ENCODE measurements at regions not wholly inside any gene's neighbourhood (a gene's known extent, or its start where the extent isn't known, plus 50 kb on each side); places are given as distances from the start of the nearest gene placed in this dataset.

GRCh38 chr2:5845798-5846330, 153.7 kb downstream of the SOX11 start:
- no peak for DNase-seq

DNA sequence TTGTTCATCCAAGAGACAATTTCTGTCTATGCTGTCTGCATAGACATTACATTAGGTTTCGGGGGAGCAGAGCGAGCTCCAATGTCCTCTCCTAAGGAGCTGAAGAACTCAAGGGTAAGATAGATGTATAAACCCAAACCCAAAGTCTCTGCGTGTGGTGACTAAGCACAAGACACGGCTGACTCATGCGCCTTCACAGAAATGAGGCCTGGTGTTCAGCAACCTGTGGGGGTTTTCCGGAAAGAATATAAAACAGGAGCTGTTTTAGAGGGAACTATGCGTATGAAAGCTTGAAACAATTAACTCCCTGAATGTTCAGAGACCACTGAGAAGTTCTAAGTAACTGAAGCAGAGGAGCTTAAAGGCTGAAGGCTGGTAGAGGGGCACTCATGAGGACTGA, 154.7 kb downstream of the SOX11 start:
- DNase-seq: no peak

- no peak for DNase-seq
These were observed 157.4 kb downstream of the SOX11 start for GRCh38 chr2:5849562-5849961.

GRCh38 chr2:5851410-5851809, 159.2 kb downstream of the SOX11 start:
- DNase-seq: no peak

DNA sequence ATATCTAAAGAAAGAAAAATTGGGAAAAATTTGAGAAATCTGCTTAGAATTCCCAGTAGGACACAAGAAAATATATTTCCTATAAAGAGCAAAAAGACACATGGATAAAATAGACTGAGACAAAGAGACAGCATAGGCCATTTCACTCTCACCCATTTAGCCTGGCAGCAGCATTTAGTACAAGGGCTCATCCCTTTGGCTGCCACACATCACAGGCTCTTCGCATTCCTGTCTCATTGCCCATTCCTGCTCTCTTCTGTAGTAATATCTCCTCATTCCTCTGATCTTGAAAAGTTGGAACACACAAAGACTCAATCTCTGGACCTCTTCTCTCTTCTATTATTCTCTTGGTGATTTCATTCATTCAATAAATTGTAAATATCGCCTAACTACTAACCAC, 162.6 kb downstream of the SOX11 start:
- DNase-seq: no peak

DNA sequence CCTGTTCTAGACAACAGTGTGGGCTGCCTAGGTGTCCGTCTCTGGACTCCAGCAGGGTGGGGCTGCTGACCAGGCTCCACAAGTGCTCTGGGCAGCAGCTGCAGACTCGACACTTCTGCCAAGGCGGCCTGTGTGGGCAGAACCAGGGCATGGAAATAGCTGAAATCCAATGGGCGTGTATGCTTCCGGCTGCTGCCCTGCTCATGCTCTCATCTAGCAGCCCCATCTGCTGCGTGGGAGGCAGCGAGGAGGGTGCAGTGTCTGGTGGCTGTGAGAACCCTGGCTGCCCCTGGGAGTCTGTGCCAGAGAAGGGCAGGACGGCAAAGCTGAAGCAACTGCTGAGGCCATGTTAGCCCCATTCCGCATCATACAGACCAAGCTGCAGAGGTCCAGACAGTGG, 174.9 kb downstream of the SOX11 start:
- no peak for DNase-seq

DNA sequence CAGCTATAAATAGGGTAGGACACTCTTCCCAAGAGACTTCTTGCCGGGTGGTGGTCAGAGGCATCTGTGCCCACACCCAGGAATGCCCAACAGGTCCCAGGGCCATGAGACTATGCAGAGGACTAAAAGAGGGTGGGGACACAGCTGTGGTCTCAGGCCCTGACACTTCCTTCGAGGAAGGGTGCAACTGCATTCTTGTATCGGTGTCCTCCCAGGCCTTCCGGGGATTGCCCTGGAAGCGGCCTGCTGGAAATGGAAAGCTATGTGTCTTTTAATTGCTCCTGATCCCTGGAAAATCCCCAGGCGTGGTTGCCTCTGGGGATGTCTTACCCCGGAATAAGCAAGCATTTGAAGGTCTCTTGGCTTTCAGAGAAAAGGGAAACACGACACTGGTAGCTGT, 176.7 kb downstream of the SOX11 start:
- DNase-seq: no peak

DNA sequence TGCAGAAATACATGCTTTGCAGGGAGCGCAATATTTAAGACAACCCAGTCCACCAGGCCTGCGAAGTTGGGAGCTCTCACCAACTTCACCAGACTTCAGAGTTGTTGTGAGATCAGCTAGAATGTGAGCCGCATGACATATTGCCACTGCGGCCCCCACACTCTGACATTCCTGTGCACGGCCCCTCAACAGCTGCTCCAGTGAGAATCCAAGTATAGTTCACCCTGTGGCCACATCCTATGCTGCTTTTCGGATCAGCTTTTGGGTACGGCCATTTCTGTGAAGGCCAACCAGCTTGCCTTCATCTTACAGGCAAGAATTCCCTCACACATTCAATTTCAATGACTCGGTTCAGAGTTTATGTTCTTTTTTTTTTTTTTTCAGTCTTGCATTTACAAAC, 177.8 kb downstream of the SOX11 start:
- no peak for DNase-seq

DNA sequence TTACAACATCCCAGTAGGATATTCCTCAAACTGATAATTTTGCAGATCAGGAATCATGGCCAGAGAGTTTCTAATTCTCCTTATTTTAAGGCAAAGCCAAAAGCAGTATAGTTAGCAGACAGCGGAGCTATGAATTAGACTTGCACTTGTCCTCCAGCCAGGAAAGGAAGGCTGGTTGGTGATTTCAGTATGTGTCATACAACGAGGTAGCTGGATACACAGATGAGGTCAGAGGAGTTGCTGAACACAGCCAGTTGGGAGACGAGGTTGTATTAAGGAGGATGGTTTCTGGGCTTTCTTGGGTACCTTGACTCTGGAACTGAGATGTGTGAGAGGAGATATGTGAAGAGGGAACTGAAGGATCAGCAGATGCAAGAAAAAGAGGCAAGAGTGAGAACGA, 185.2 kb downstream of the SOX11 start:
- no peak for DNase-seq

- DNase-seq: no peak
These were observed 193.4 kb downstream of the SOX11 start for GRCh38 chr2:5885451-5886173.

- DNase-seq: no peak
These were observed 194.3 kb downstream of the SOX11 start for GRCh38 chr2:5886462-5886861.

DNA sequence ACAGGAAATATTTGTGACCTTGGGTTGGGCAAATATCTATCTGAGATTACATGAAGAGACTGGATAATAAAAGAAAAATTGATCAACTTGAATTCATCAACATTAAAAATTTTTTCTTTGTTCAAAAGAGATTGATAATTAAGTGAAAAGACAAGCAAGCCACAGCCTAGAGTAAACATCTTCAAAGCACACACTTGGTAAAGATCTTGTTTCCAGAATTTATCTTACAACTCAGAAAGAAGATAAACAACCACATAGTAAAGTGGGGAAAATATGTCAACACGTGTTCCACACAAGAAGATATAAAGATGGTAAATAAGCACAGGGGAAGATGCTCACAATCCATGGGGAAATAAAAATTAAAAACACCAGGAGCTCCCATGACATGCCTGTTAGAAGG, 195.9 kb downstream of the SOX11 start:
- DNase-seq: no peak

- no peak for DNase-seq
These were observed 197.3 kb downstream of the SOX11 start for GRCh38 chr2:5889519-5889918.

GRCh38 chr2:5894355-5894754, 202.2 kb downstream of the SOX11 start:
- DNase-seq: no peak

GRCh38 chr2:5895284-5895683, 203.1 kb downstream of the SOX11 start:
- no peak for DNase-seq

DNA sequence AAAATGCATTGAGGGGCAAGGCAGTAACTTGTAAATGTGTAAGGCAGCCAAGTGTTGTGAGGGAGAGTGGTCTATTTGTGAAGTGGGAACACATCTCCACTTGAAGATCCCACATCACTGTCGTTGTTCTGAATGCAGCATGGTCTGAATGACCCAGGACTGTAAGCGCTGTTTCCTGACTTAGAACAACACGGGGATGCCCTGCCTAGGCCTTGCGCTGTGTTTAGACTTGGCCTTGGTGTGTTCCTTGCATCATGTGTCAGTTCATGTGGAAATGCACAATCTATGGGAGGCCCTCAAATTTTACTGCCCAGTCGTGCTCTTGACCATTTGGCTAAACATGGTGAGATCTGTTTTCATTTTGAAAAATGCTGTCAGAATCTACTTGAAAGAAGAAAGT, 205.1 kb downstream of the SOX11 start:
- DNase-seq: no peak

DNA sequence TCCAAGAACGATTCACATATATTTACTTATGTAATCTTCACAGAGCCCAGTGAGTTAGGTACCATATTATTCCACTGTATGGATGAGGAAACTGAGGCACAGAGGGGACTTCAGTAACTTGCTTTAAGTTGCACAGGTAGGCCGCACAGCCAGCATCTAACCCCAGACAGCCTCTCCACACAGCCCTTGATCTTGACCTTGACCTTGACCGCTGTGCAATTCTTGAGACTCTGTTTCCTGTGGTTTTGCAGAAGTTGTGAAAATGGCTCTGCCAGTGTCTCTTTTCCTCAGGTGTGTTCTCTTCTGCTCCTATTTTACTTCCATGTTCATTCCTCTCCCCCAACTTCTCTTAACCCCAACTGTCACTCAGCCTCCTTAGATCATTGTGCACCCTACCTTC, 206.5 kb downstream of the SOX11 start:
- DNase-seq: no peak

- DNase-seq: no peak
These were observed 213.5 kb downstream of the SOX11 start for GRCh38 chr2:5905661-5906060.

DNA sequence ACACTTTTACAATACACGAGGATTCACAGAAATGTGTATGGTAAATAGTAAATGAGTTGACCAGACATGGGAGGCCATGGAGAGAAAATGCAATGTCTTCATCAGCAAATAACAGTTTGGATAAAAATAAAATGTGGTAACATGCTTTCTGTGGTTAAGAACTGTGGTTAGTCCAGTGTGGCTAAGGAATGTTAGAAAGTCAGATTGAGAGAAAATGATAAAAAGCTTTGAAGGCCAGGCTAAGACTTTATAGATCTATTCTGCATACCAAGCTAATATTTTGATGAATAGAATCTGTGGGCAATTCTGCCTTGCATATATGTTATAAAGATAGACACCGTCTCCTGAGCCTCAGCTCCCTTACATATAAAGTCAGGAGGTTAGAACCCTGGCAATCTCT, 215.9 kb downstream of the SOX11 start:
- no peak for DNase-seq

DNA sequence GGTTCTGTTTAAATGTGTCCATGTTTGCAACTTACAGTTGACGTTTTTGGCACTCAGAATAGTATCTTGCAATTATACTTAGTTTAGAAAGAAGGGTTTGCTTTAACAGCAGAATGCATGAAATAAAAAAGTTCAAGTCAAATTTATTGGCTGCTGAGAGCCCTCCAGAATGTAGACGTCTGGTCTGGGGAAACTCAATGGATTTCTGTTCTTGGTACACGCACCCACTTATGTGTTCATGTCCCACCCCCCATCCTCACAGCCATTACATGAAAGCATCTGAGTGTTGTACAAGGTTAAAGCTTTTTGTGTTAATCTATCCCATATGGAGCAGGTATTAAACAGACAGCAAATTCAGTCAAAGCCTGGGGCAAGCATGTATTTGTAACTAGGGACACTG, 219.5 kb downstream of the SOX11 start:
- no peak for DNase-seq

GRCh38 chr2:5913711-5914395, 221.7 kb downstream of the SOX11 start:
- no peak for DNase-seq

DNA sequence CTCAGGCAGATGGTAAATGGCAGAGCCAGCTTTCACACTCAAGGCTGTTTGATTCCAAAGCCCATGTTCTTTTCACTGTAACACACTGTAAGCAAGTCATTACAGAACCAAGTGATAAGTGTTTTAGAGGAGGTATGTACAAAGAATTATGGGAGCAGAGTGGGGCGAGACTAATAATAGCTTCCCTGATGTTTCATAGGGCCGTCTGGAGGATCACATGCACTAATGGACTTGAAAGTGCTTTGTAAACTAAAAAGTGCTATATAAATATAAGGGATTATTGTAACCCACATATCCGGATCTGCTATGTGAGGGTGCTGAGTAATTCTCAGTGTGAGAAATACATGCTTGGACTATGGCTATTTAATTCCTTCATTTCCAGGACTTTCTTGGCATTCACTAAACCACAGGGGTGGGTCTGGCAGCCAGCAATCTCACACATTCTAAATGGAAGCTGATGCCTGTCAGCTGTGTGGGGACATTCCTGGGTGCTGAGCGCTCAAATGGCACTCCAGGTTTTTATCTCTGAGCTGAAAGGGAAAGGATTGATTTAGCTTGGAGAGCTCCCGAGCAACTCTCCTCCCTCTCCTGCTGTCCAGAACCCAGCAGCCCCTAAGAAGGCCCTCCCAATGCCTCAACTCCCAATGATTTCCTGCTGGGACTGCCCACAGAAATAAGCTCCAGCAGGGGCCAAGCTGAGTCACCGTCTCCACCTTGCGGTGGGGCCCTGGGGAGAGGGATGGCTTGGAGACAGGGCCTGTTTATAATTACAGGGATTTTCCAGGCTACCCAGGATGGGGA, 222.8 kb downstream of the SOX11 start:
- no peak for DNase-seq

GRCh38 chr2:5915881-5916310, 223.7 kb downstream of the SOX11 start:
- DNase-seq: peak; percentile 64
